ENCODE measurements at regions not wholly inside any gene's neighbourhood (a gene's known extent, or its start where the extent isn't known, plus 50 kb on each side); places are given as distances from the start of the nearest gene placed in this dataset.
"Not testable (repeated sequence)": the region's sequence is repeated elsewhere in the genome, so short reads cannot be mapped to it uniquely, and the experiment has no call there.

- DNase-seq, result no peak
Measured at GRCh38 chr2:16247326-16248122, 307.2 kb downstream of the MYCN start.

DNA sequence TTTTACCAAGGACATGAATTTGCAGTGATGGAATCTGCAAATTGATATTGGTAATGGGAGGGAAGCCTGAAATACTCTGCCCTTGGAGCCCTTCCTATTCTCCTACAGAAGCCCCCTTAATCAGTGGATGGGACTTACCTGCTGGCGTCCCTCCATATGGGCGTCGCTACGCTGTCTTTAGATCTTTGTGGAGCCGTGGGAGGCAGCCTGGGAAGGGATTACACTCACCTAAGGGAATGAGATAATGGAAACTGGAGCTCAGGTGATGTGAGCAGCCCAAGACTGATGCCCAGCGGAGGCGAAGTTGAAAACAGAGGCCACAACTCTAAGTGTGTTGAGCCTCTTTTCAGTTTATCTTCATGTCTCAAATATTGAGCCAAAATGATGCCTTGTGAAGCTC lies 306.6 kb downstream of the MYCN start:
- no peak for DNase-seq

DNA sequence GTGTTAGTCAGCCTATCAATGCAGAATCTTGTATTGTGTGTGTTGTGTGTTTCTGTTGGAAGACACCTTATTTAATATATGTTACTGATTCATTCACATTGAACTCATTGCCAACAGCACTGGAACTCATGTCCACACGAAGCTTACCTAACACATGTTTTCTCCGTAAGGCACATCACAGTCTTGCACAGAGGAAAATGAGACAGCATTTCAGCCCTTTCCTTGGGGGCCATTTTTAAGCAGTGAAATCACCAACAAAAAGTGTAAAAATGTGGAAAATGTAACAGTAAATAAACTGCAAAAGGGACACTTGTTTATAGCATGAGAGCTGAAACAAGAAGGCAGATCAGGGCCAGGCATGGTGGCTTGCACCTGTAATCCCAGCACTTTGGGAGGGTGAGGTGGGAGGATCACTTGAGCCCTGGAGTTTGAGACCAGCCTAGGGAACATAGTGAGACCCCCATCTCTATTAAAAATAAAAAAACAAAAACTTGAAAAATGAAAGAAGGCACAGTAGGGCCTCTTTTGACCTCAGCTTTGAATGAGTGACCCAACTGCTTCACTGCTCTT lies 306.0 kb downstream of the MYCN start:
- DNase-seq, result no peak

DNA sequence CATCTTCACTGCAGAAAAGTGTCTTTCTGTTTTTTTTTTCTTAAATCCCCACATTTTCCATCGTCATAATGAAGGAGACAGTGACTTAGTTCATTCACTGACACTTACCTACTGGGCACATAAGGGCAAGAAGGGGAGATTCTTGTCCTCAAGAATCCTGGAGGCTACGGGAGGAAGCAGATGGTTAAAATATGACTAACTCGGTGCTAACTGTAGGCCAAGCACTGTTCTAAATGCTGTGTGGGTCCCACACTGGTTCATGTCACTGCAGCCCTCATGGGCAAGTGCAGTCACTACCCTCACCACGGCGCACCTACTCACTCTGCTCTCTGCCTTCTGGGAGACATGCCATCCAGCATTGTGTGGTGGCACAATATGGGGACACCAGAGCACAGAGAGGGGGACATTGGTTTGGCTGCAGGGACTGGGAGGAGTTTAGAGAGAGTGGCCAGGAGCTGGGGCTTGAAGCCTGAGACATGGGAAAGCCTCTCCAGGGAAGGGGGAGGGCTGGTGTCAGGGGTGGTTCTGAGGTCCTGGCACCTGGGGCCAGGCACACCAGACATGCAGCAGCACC lies 305.2 kb downstream of the MYCN start:
- no peak for DNase-seq

GRCh38 chr2:16244966-16245320 lies 304.6 kb downstream of the MYCN start:
- no peak for DNase-seq

GRCh38 chr2:16244153-16244965 lies 304.0 kb downstream of the MYCN start:
- no peak for DNase-seq

GRCh38 chr2:16243411-16243996 lies 303.2 kb downstream of the MYCN start:
- DNase-seq, result no peak

- no peak for DNase-seq
Measured at GRCh38 chr2:16242906-16243305, 302.6 kb downstream of the MYCN start.

- DNase-seq, result no peak
Measured at GRCh38 chr2:16241166-16242160, 301.1 kb downstream of the MYCN start.

DNA sequence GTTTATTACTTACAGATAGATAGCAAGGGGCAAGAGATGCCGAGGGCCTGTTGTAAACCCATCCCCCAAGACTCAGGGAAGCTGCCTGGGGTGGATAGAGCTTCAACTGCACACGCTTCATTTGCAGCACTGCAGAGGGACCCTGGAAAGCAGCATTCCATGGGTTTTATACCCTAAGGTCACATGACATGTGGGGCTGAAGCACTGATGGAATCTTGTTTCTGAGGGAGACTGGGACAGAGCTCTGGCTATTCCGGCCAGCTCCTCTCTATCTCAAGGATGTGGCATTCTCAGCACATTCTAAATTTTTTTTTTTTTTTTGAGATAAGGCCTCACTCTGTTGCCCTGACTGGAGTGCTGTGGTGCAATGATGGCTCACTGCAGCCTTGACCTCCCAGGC lies 300.1 kb downstream of the MYCN start:
- no peak for DNase-seq

DNA sequence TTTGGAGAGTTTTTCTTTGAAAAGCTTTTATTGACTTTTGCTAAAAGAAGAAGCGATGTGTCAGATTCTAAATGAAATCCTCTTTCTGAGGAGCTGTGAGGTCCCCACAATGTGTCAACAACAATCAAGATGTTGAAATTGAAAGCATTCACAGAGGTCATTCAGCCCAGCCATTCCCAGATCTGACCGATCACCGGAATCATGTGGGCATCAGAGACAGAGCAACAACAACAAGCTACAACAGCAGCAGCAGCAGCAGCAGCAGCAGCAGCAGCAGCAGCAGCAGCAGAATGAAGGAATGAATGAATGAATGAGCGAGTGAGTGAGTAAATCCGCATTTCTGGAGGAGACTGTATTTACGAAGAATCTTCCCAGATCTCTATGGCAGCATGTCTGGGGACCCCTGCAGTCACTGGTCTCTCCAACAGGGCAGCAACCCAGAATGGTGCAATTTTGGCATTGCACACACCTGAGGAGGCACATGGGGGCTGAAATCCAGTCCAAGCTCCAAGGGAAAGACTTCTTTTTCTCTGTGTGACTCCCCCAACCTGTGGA lies 299.0 kb downstream of the MYCN start:
- no peak for DNase-seq

DNA sequence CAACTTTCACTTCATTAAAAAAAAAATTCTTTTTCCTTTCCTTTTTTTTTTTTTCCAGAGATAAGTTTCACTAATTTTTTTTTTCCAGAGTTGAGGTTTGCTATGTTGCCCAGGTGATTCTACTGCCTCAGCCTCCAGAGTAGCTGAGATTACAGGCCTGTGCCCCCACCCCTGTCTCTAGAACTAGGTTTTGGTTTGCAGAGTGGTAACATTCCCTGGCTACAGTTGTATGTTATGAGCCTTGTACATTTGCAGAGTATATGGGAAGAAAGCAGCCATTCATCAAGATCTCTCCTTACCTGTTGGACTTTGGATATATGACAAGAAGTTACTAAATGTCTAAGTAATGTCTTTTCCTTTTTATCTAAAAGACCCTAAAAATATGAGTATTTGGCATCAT lies 298.4 kb downstream of the MYCN start:
- DNase-seq, result no peak

- no peak for DNase-seq
Measured at GRCh38 chr2:16238001-16238761, 297.8 kb downstream of the MYCN start.

DNA sequence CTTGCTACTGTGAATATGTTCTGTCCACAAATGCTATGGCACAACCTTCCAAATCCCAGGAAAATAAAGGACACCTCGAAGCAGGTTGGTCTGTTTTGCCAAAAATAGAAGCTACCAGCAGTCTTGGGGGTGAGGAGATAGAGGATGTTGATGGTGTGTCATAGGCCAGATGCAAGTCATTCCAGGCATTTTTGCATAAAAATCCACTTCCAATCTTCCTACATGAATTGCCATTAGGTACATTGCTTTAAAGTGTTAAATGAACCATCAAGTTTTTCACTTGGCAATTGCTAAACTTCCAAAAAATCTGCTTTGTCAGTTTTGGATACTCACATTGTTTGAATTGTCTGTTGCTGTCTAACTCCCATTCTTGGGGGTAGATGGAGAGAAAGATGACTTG lies 295.4 kb downstream of the MYCN start:
- no peak for DNase-seq

- DNase-seq, result not testable (repeated sequence)
Measured at GRCh38 chr2:16235291-16235690, 294.9 kb downstream of the MYCN start.

- no peak for DNase-seq
Measured at GRCh38 chr2:16228951-16229350, 288.6 kb downstream of the MYCN start.

DNA sequence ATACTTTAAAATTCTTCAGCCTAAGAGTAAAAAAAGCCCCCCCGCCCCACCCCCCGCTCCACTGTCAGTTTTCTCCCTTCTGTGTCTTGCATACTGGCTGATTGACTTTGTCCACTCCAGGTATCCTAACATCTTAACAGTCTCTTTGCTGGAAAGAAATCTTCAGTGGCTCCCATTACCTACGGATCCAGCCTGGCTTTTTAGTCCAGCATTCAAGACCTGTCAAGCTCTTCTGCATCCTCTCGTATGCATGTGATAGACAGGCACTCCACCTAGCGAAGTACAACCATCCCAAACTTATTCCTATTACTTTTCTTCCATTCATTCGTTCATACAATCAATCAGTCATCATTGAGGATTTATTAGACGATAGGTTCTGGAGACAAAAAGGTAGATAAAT lies 288.1 kb downstream of the MYCN start:
- no peak for DNase-seq

GRCh38 chr2:16227811-16228462 lies 287.6 kb downstream of the MYCN start:
- no peak for DNase-seq

- no peak for DNase-seq
Measured at GRCh38 chr2:16226943-16227664, 286.8 kb downstream of the MYCN start.

- no peak for DNase-seq
Measured at GRCh38 chr2:16226381-16226780, 286.0 kb downstream of the MYCN start.

All from activated CD4-positive, alpha-beta T cell treated with anti-CD3 and anti-CD28 coated beads, Interleukin-2, amount 50 U/mL, for 4 hours (primary cell).